ENCODE measurements at regions not wholly inside any gene's neighbourhood (a gene's known extent, or its start where the extent isn't known, plus 50 kb on each side); places are given as distances from the start of the nearest gene placed in this dataset.

- H3K4me3 ChIP-seq (ENCODE audit: low read depth, low read length): no peak overlapping the region
- H3K9me3 ChIP-seq (ENCODE audit: severe bottlenecking): no peaks in the 10 kb centered on the region
- DNase-seq: no peak
- TF ChIP-seq CTCF (IDR thresholded peaks at IDR 0.05; ENCODE audit: low read depth, low read length): no peak
- H3K27ac ChIP-seq: no peak overlapping the region
- no peaks in the 10 kb centered on the region for H3K27me3 ChIP-seq (ENCODE audit: insufficient read depth, low read depth, severe bottlenecking)
- H3K36me3 ChIP-seq: no peaks in the 10 kb centered on the region
These were observed 1270.9 kb downstream of the CDH11 start for GRCh38 chr16:63850979-63851378.

- no peaks in the 10 kb centered on the region for H3K27me3 ChIP-seq (ENCODE audit: insufficient read depth, low read depth, severe bottlenecking)
- no peak for TF ChIP-seq CTCF (IDR thresholded peaks at IDR 0.05; ENCODE audit: low read depth, low read length)
- no peak overlapping the region for H3K27ac ChIP-seq
- peaks cover 2% of the 10 kb centered on the region for H3K9me3 ChIP-seq (ENCODE audit: severe bottlenecking)
- H3K36me3 ChIP-seq: no peaks in the 10 kb centered on the region
- H3K4me3 ChIP-seq (ENCODE audit: low read depth, low read length): no peak overlapping the region
- DNase-seq: no peak
These were observed 1280.6 kb downstream of the CDH11 start for GRCh38 chr16:63841271-63841670.

- no peaks in the 10 kb centered on the region for H3K36me3 ChIP-seq
- H3K27me3 ChIP-seq (ENCODE audit: insufficient read depth, low read depth, severe bottlenecking): no peaks in the 10 kb centered on the region
- DNase-seq: no peak
- no peak overlapping the region for H3K27ac ChIP-seq
- no peak overlapping the region for H3K4me3 ChIP-seq (ENCODE audit: low read depth, low read length)
- H3K9me3 ChIP-seq (ENCODE audit: severe bottlenecking): no peaks in the 10 kb centered on the region
- no peak for TF ChIP-seq CTCF (IDR thresholded peaks at IDR 0.05; ENCODE audit: low read depth, low read length)
These were observed 1291.8 kb downstream of the CDH11 start for GRCh38 chr16:63830061-63830460.

GRCh38 chr16:63822818-63823217 is 1299.0 kb downstream of the CDH11 start:
- Histone ChIP-seq H3K36me3 (no peaks in the 10 kb centered on the region), H3K27ac (no peak overlapping the region), H3K27me3 (ENCODE audit: insufficient read depth, low read depth, severe bottlenecking) (no peaks in the 10 kb centered on the region), H3K4me3 (ENCODE audit: low read depth, low read length) (no peak overlapping the region), H3K9me3 (ENCODE audit: severe bottlenecking) (no peaks in the 10 kb centered on the region)
- no peak for TF ChIP-seq CTCF (IDR thresholded peaks at IDR 0.05; ENCODE audit: low read depth, low read length)
- no peak for DNase-seq

- H3K4me3 ChIP-seq (ENCODE audit: low read depth, low read length): no peak overlapping the region
- H3K36me3 ChIP-seq: no peaks in the 10 kb centered on the region
- no peaks in the 10 kb centered on the region for H3K9me3 ChIP-seq (ENCODE audit: severe bottlenecking)
- no peak for TF ChIP-seq CTCF (IDR thresholded peaks at IDR 0.05; ENCODE audit: low read depth, low read length)
- no peak overlapping the region for H3K27ac ChIP-seq
- H3K27me3 ChIP-seq (ENCODE audit: insufficient read depth, low read depth, severe bottlenecking): no peaks in the 10 kb centered on the region
- DNase-seq: no peak
These were observed 1305.6 kb downstream of the CDH11 start for GRCh38 chr16:63816276-63816675.

GRCh38 chr16:63813862-63814261 is 1308.0 kb downstream of the CDH11 start:
- Histone ChIP-seq H3K36me3 (no peaks in the 10 kb centered on the region), H3K27me3 (ENCODE audit: insufficient read depth, low read depth, severe bottlenecking) (no peaks in the 10 kb centered on the region), H3K4me3 (ENCODE audit: low read depth, low read length) (no peak overlapping the region), H3K27ac (no peak overlapping the region), H3K9me3 (ENCODE audit: severe bottlenecking) (no peaks in the 10 kb centered on the region)
- no peak for DNase-seq
- no peak for TF ChIP-seq CTCF (IDR thresholded peaks at IDR 0.05; ENCODE audit: low read depth, low read length)
